Mammary epithelial cell (primary cell): ENCODE measurements at regions not wholly inside any gene's neighbourhood (a gene's known extent, or its start where the extent isn't known, plus 50 kb on each side); places are given as distances from the start of the nearest gene placed in this dataset.

Experiments
- EZH2 ChIP-seq: IDR thresholded peaks from 2 replicates; pipeline ENCODE4 v1.6.1; 2012; ENCODE audit warnings: low read length, inconsistent platforms, borderline replicate concordance
- TF ChIP-seq, protein P1 (sequence below), 2 donors: IDR thresholded peaks in 1 of 2; conservative IDR thresholded peaks in 1 of 2; 2 replicates each; pipeline ENCODE4 v1.5.1; 2011 to 2012; ENCODE audit warnings: inconsistent platforms in 2 of 2, low read length in 2 of 2, mild to moderate bottlenecking in 2 of 2, control low read depth in 1 of 2, low read depth in 1 of 2; ENCODE audit not compliant: insufficient read depth in 1 of 2; ENCODE audit errors: extremely low read depth in 1 of 2

GRCh38 chr20:60314727-60315126 is 356.5 kb downstream of the CDH26 start:
- TF ChIP-seq, protein P1, sequence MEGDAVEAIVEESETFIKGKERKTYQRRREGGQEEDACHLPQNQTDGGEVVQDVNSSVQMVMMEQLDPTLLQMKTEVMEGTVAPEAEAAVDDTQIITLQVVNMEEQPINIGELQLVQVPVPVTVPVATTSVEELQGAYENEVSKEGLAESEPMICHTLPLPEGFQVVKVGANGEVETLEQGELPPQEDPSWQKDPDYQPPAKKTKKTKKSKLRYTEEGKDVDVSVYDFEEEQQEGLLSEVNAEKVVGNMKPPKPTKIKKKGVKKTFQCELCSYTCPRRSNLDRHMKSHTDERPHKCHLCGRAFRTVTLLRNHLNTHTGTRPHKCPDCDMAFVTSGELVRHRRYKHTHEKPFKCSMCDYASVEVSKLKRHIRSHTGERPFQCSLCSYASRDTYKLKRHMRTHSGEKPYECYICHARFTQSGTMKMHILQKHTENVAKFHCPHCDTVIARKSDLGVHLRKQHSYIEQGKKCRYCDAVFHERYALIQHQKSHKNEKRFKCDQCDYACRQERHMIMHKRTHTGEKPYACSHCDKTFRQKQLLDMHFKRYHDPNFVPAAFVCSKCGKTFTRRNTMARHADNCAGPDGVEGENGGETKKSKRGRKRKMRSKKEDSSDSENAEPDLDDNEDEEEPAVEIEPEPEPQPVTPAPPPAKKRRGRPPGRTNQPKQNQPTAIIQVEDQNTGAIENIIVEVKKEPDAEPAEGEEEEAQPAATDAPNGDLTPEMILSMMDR (conservative IDR thresholded peaks at IDR 0.05 in 1 of 2, IDR thresholded peaks at IDR 0.05 in 1 of 2; ENCODE audit: extremely low read depth in 1 of 2, insufficient read depth in 1 of 2, low read depth in 1 of 2, low read length in 2 of 2) = no peak
- TF ChIP-seq EZH2 = no peak
